ENCODE measurements at regions not wholly inside any gene's neighbourhood (a gene's known extent, or its start where the extent isn't known, plus 50 kb on each side); places are given as distances from the start of the nearest gene placed in this dataset.

DNA sequence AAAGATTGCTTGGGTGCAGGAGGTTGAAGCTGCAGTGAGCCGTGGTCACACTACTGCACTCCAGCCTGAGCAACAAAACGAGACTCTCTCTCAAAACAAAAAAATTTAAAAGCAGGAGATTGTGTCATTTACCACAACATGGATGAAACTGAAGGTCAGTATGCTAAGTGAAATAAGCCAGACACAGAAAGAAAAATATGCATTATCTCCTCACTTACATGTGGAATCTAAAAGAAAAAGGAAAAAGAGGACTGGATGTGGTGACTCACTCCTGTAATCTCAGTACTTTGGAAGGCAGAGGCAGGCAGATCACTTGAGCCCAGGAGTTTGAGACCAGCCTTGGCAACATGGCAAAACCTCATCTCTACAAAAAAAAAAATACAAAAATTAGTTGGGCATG is 146.8 kb upstream of the DAPK1 start:
- H3K9me3 ChIP-seq: no peaks in the 10 kb centered on the region
- H3K36me3 ChIP-seq: no peaks in the 10 kb centered on the region
- no peak for DNase-seq
- H3K27me3 ChIP-seq: no peaks in the 10 kb centered on the region
- TF ChIP-seq, protein P1, sequence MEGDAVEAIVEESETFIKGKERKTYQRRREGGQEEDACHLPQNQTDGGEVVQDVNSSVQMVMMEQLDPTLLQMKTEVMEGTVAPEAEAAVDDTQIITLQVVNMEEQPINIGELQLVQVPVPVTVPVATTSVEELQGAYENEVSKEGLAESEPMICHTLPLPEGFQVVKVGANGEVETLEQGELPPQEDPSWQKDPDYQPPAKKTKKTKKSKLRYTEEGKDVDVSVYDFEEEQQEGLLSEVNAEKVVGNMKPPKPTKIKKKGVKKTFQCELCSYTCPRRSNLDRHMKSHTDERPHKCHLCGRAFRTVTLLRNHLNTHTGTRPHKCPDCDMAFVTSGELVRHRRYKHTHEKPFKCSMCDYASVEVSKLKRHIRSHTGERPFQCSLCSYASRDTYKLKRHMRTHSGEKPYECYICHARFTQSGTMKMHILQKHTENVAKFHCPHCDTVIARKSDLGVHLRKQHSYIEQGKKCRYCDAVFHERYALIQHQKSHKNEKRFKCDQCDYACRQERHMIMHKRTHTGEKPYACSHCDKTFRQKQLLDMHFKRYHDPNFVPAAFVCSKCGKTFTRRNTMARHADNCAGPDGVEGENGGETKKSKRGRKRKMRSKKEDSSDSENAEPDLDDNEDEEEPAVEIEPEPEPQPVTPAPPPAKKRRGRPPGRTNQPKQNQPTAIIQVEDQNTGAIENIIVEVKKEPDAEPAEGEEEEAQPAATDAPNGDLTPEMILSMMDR (IDR thresholded peaks at IDR 0.05): no peak
- no peak overlapping the region for H3K27ac ChIP-seq
- no peaks in the 10 kb centered on the region for H3K4me1 ChIP-seq
- H3K9ac ChIP-seq (ENCODE audit: low read depth in 2 of 2, low read length in 2 of 2): no peak overlapping the region
- intact Hi-C loops (cut with DNase I): no loop called here
- H3K4me3 ChIP-seq: no peak overlapping the region

DNA sequence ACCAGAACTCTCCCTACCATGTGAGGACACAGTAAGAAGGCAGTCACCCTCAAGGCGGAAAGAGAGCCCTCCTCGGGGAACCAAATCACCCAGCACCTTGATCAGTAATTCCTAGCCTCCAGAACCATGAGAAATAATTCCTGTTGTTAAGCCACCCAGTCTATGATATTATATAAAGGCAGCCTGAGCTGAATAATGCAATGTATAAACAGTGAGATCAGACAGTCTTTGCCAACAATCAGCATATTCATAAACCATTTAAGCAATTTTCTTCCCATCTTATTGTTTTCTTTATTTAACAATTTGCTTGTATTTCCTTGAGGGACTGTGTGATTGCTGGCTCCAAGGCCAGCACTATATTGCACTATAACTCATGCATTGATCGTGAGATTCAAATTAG is 144.4 kb upstream of the DAPK1 start:
- Histone ChIP-seq H3K4me1 (no peaks in the 10 kb centered on the region), H3K27ac (no peak overlapping the region)
- intact Hi-C loops (cut with DNase I): no loop called here

DNA sequence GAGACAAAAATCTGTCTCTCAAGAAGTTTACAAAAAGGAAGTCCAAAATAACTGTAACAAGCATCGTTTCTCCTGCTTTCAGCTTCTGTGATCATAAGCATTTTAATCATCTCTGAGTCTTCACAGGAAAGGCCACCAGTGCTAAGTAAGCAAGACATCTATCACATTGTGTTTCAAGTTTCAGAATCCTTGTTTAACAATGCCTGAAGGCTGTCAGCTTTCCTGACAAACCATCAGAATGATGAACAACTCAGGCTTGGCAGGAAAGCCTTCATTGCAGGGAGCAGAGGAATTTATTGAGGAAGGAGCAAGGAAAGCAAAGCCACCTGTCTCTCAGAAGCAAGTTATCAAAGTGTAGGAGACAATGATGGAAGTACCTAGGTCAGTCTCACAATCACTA is 143.5 kb upstream of the DAPK1 start:
- Histone ChIP-seq H3K9ac (ENCODE audit: low read depth in 2 of 2, low read length in 2 of 2) (no peak overlapping the region), H3K4me1 (no peaks in the 10 kb centered on the region), H3K36me3 (no peaks in the 10 kb centered on the region), H3K27ac (no peak overlapping the region), H3K9me3 (no peaks in the 10 kb centered on the region), H3K4me3 (no peak overlapping the region), H3K27me3 (no peaks in the 10 kb centered on the region)
- TF ChIP-seq, protein P1 (IDR thresholded peaks at IDR 0.05): no peak
- intact Hi-C loops (cut with DNase I): no loop called here
- DNase-seq: no peak

More for the DNA sequence above, 144.4 kb upstream of the DAPK1 start:
- Histone ChIP-seq H3K4me3 (no peak overlapping the region), H3K9me3 (no peaks in the 10 kb centered on the region), H3K9ac (ENCODE audit: low read depth in 2 of 2, low read length in 2 of 2) (no peak overlapping the region), H3K27me3 (no peaks in the 10 kb centered on the region), H3K36me3 (no peaks in the 10 kb centered on the region)
- DNase-seq: no peak
- TF ChIP-seq, protein P1 (IDR thresholded peaks at IDR 0.05): no peak

DNA sequence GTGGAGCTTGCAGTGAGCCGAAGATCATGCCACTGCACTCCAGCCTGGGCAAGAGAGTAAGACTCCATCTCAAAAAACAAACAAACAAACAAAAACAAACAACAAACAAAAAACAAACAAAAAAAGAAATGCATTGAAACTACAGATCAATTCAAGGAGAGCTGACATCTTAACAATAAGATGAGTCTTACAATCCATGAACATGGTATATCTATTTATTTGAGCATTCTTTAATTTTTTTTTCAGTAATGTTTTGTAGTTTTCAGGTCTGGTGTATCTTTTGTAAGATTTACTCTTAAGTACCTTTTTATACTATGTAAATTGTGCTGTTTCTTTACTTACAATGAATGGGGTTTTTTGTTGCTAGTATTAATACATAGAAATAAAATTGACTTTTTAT is 140.1 kb upstream of the DAPK1 start:
- no peaks in the 10 kb centered on the region for H3K36me3 ChIP-seq
- H3K9ac ChIP-seq (ENCODE audit: low read depth in 2 of 2, low read length in 2 of 2): no peak overlapping the region
- H3K4me3 ChIP-seq: no peak overlapping the region
- no peak for DNase-seq
- H3K27me3 ChIP-seq: no peaks in the 10 kb centered on the region
- intact Hi-C loops (cut with DNase I): no loop called here
- H3K4me1 ChIP-seq: no peaks in the 10 kb centered on the region
- H3K27ac ChIP-seq: no peak overlapping the region
- H3K9me3 ChIP-seq: no peaks in the 10 kb centered on the region
- TF ChIP-seq, protein P1 (IDR thresholded peaks at IDR 0.05): no peak

DNA sequence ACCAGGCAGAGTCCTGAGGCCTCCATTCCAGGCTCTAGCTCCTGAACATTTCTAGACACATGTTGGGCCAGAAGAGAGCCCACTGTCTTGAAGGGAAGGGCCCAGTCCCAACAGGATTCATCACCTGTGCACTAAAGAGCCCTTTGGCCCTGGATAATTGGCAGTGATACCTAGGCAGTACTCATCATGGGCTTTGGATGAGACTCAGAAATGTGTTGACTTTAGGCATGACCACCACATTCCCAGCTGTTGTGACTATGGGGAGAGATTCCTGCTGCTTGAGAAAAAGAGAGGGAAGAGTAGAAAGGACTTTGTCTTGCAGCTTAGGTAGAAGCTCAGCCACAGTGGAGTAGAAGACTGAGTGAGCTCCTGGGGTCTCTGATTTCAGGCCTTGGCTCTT is 138.4 kb upstream of the DAPK1 start:
- H3K9me3 ChIP-seq: no peaks in the 10 kb centered on the region
- H3K36me3 ChIP-seq: no peaks in the 10 kb centered on the region
- H3K27ac ChIP-seq: no peak overlapping the region
- H3K27me3 ChIP-seq: no peaks in the 10 kb centered on the region
- DNase-seq: no peak
- H3K9ac ChIP-seq (ENCODE audit: low read depth in 2 of 2, low read length in 2 of 2): no peak overlapping the region
- H3K4me3 ChIP-seq: no peak overlapping the region
- intact Hi-C loops (cut with DNase I): no loop called here
- no peaks in the 10 kb centered on the region for H3K4me1 ChIP-seq
- TF ChIP-seq, protein P1 (IDR thresholded peaks at IDR 0.05): no peak
